ENCODE measurements at regions not wholly inside any gene's neighbourhood (a gene's known extent, or its start where the extent isn't known, plus 50 kb on each side); places are given as distances from the start of the nearest gene placed in this dataset.

DNA sequence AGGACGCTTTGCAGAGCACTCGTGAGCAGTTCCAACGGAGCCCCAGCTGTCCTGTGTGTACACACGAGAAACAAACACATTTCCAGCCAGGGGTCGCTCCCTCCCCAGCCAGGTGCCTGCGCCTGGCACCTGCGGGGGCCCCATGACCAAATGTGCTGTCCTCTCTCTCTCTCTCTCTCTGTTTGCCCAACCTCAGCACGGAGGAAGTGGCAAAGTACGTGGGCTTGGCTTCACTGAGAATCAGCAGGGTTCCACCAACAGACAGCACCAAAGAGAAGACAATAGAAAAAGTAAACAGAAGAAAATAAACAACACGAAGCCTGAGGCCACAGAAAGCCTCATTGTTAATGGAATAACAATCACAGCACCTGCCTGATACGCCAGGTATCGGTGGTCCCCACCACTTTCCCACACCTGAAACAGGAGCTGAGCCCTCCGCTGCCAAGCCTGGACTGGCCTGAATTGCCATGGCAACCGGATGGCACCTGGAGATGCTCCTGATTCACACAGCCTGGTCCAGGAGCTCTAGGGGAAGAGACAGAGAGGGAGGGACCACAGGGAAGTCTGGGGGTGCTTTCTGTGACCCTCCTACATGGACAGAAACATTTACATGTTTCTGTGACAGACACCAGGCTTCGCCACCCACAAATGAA lies 103.9 kb upstream of the CACNA1A start:
- Histone ChIP-seq H3K9me3 (ENCODE audit: low read length) (no peaks in the 10 kb centered on the region), H3K4me3 (ENCODE audit: low read depth, low read length, poor library complexity, severe bottlenecking) (no peak overlapping the region), H3K27ac (ENCODE audit: low read depth, low read length, poor library complexity, severe bottlenecking) (no peak overlapping the region), H3K4me2 (ENCODE audit: low read length) (no peak overlapping the region), H3K9me2 (ENCODE audit: insufficient read depth, low read length) (no peaks in the 10 kb centered on the region), H4K20me1 (ENCODE audit: insufficient read depth, low read length) (no peaks in the 10 kb centered on the region), H3K36me3 (ENCODE audit: insufficient read depth, low read length) (no peaks in the 10 kb centered on the region), H2AFZ (ENCODE audit: low read length) (no peak overlapping the region), H3K79me2 (ENCODE audit: insufficient read depth, low read depth, low read length) (no peaks in the 10 kb centered on the region), H3K4me1 (ENCODE audit: insufficient read depth, low read length, poor library complexity, severe bottlenecking) (no peaks in the 10 kb centered on the region)
- ChIA-PET CTCF (ENCODE audit: unreplicated experiment) (no interaction called here), POLR2A (no interaction called here)
- peak; percentile 40 for DNase-seq (ENCODE audit: low spot score)
- no TSS peak for BruUV-seq (replicated peaks)
- intact Hi-C loops (cut with micrococcal nuclease; ENCODE audit: unreplicated experiment), result no loop called here
- TF ChIP-seq, protein P1, sequence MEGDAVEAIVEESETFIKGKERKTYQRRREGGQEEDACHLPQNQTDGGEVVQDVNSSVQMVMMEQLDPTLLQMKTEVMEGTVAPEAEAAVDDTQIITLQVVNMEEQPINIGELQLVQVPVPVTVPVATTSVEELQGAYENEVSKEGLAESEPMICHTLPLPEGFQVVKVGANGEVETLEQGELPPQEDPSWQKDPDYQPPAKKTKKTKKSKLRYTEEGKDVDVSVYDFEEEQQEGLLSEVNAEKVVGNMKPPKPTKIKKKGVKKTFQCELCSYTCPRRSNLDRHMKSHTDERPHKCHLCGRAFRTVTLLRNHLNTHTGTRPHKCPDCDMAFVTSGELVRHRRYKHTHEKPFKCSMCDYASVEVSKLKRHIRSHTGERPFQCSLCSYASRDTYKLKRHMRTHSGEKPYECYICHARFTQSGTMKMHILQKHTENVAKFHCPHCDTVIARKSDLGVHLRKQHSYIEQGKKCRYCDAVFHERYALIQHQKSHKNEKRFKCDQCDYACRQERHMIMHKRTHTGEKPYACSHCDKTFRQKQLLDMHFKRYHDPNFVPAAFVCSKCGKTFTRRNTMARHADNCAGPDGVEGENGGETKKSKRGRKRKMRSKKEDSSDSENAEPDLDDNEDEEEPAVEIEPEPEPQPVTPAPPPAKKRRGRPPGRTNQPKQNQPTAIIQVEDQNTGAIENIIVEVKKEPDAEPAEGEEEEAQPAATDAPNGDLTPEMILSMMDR (conservative IDR thresholded peaks at IDR 0.05; ENCODE audit: low read length), result peak; percentile 44; the same call in 1 of the 2 replicates
- TF ChIP-seq EZH2phosphoT487 (IDR thresholded peaks at IDR 0.05; ENCODE audit: borderline replicate concordance, low read depth, low read length), result no peak

DNA sequence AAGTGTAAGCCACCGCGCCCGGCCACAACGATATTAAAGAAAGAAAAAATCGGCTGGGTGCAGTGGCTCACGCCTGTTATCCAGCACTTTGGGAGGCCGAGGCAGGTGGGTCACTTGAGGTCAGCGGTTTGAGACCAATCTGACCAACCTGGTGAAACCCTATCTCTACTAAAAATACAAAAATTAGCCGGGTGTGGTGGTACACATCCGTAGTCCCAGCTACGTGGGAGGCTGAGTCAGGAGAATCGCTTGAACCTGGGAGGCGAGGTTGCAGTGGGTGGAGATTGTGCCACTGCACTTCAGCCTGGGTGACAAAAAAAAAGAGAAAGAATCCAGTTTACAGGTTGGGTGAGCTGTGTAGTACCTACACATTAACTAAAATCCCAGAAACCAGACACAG lies 99.9 kb upstream of the CACNA1A start:
- Histone ChIP-seq H3K4me3 (ENCODE audit: low read depth, low read length, poor library complexity, severe bottlenecking) (no peak overlapping the region), H3K36me3 (ENCODE audit: insufficient read depth, low read length) (no peaks in the 10 kb centered on the region), H3K9me3 (ENCODE audit: low read length) (no peaks in the 10 kb centered on the region), H3K4me2 (ENCODE audit: low read length) (no peak overlapping the region), H3K27ac (ENCODE audit: low read depth, low read length, poor library complexity, severe bottlenecking) (no peak overlapping the region), H2AFZ (ENCODE audit: low read length) (no peak overlapping the region), H3K79me2 (ENCODE audit: insufficient read depth, low read depth, low read length) (no peaks in the 10 kb centered on the region), H3K4me1 (ENCODE audit: insufficient read depth, low read length, poor library complexity, severe bottlenecking) (no peaks in the 10 kb centered on the region), H3K9me2 (ENCODE audit: insufficient read depth, low read length) (no peaks in the 10 kb centered on the region), H4K20me1 (ENCODE audit: insufficient read depth, low read length) (no peaks in the 10 kb centered on the region)
- ChIA-PET POLR2A (no interaction called here), CTCF (ENCODE audit: unreplicated experiment) (no interaction called here)
- BruUV-seq (replicated peaks), result no TSS peak
- DNase-seq (ENCODE audit: low spot score), result no peak
- TF ChIP-seq, protein P1 (conservative IDR thresholded peaks at IDR 0.05; ENCODE audit: low read length), result no peak
- intact Hi-C loops (cut with micrococcal nuclease; ENCODE audit: unreplicated experiment), result no loop called here

DNA sequence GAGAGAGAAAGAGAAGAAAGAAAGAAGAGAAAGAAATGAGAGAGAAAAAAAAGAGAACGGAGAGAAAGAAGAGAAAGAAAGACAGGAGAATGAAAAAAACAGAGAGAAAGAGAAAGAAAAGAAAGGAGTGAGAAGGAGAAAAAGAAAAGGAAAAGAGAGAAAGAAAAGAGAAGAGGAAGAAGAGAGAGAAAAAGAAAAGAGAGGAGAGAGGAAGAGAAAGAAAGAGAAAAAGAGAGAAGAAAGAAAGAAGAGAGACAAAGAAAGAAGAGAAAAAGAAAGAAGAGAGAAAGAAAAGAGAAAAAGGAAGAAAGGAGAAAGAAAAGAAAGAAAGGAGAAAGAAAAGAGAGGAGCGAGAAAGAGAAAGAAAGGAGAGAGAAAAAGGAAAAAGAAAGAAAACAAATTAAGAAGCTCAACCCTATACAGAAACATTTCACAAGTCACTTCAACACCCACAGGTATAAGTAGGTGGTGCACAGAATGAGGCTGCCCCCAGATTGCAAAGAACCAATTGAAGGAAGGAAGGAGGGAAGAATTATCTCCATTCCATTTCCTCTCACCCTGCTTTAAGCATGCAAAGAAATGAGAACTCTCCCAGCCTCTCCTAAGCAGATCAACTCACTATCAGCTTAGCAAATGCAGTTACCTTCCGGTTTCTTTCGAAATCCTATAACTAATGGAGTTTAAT lies 98.8 kb upstream of the CACNA1A start:
- Histone ChIP-seq H3K27ac (ENCODE audit: low read depth, low read length, poor library complexity, severe bottlenecking) (no peak overlapping the region), H3K4me3 (ENCODE audit: low read depth, low read length, poor library complexity, severe bottlenecking) (no peak overlapping the region), H2AFZ (ENCODE audit: low read length) (no peak overlapping the region), H3K9me3 (ENCODE audit: low read length) (no peaks in the 10 kb centered on the region), H3K4me2 (ENCODE audit: low read length) (no peak overlapping the region), H3K36me3 (ENCODE audit: insufficient read depth, low read length) (no peaks in the 10 kb centered on the region), H3K4me1 (ENCODE audit: insufficient read depth, low read length, poor library complexity, severe bottlenecking) (no peaks in the 10 kb centered on the region), H3K9me2 (ENCODE audit: insufficient read depth, low read length) (no peaks in the 10 kb centered on the region), H3K79me2 (ENCODE audit: insufficient read depth, low read depth, low read length) (no peaks in the 10 kb centered on the region), H4K20me1 (ENCODE audit: insufficient read depth, low read length) (no peaks in the 10 kb centered on the region)
- DNase-seq (ENCODE audit: low spot score), result no peak
- intact Hi-C loops (cut with micrococcal nuclease; ENCODE audit: unreplicated experiment), result no loop called here
- TF ChIP-seq, protein P1 (conservative IDR thresholded peaks at IDR 0.05; ENCODE audit: low read length), result no peak
- no peak for TF ChIP-seq EZH2phosphoT487 (IDR thresholded peaks at IDR 0.05; ENCODE audit: borderline replicate concordance, low read depth, low read length)
- CTCF ChIA-PET (ENCODE audit: unreplicated experiment), result no interaction called here
- POLR2A ChIA-PET, result no interaction called here
- no TSS peak for BruUV-seq (replicated peaks)
